PFSK-1 (cell line): ENCODE measurements at regions not wholly inside any gene's neighbourhood (a gene's known extent, or its start where the extent isn't known, plus 50 kb on each side); places are given as distances from the start of the nearest gene placed in this dataset.

Experiments used
- FOXP2 ChIP-seq: optimal IDR thresholded peaks from 2 replicates; pipeline ENCODE3; 2011; ENCODE audit warnings: borderline replicate concordance, control low read depth, inconsistent platforms; ENCODE audit not compliant: insufficient read depth; ENCODE audit errors: extremely low read length, extremely low read depth
- POLR2AphosphoS5 ChIP-seq: IDR thresholded peaks from 2 replicates; pipeline ENCODE4 v1.6.1; 2012; ENCODE audit warnings: low read depth, mild to moderate bottlenecking, control low read depth, low read length, moderate library complexity
- REST ChIP-seq, 2 experiments: IDR thresholded peaks; 2 replicates each; pipeline versions ENCODE4 v1.6.1 to v1.8.0; 2011 to 2012; ENCODE audit warnings: low read depth in 2 of 2, low read length in 2 of 2, control low read depth in 1 of 2, inconsistent platforms in 1 of 2, mild to moderate bottlenecking in 1 of 2, moderate library complexity in 1 of 2; ENCODE audit not compliant: insufficient read depth in 1 of 2
- SIN3A ChIP-seq: IDR thresholded peaks from 2 replicates; pipeline ENCODE4 v1.6.1; 2012; ENCODE audit warnings: mild to moderate bottlenecking, low read length, moderate library complexity, borderline replicate concordance; ENCODE audit not compliant: insufficient read depth
- TAF1 ChIP-seq: IDR thresholded peaks from 2 replicates; pipeline ENCODE4 v1.6.1; 2012; ENCODE audit warnings: low read length, control low read depth, borderline replicate concordance; ENCODE audit not compliant: insufficient read depth

GRCh38 chr10:110443239-110444003 lies 54.3 kb upstream of the DUSP5 start:
- no peak for TF ChIP-seq FOXP2
- no peak for TF ChIP-seq TAF1
- TF ChIP-seq REST (IDR thresholded peaks at IDR 0.05; ENCODE audit: insufficient read depth in 1 of 2, low read depth in 2 of 2, low read length in 2 of 2), result no peak
- no peak for TF ChIP-seq POLR2AphosphoS5
- TF ChIP-seq SIN3A, result no peak

- TF ChIP-seq FOXP2 (no peak), REST (IDR thresholded peaks at IDR 0.05; ENCODE audit: insufficient read depth in 1 of 2, low read depth in 2 of 2, low read length in 2 of 2) (no peak), POLR2AphosphoS5 (no peak)
Observed at GRCh38 chr10:110444004-110444337, 53.7 kb upstream of the DUSP5 start.

- no peak for TF ChIP-seq REST (IDR thresholded peaks at IDR 0.05; ENCODE audit: insufficient read depth in 1 of 2, low read depth in 2 of 2, low read length in 2 of 2)
- TF ChIP-seq TAF1, result no peak
- TF ChIP-seq POLR2AphosphoS5, result no peak
- no peak for TF ChIP-seq SIN3A
- no peak for TF ChIP-seq FOXP2
Observed at GRCh38 chr10:110445871-110446270, 51.8 kb upstream of the DUSP5 start.

- TF ChIP-seq SIN3A, result no peak
- no peak for TF ChIP-seq POLR2AphosphoS5
- TF ChIP-seq FOXP2, result no peak
- TF ChIP-seq TAF1, result no peak
- TF ChIP-seq REST (IDR thresholded peaks at IDR 0.05; ENCODE audit: insufficient read depth in 1 of 2, low read depth in 2 of 2, low read length in 2 of 2), result no peak
Observed at GRCh38 chr10:110446277-110446676, 51.4 kb upstream of the DUSP5 start.
